Activated CD4-positive, alpha-beta T cell treated with anti-CD3 and anti-CD28 coated beads, Interleukin-2, amount 10 ng/mL, durations not matched to agents 24 days and 14 days (primary cell): ENCODE measurements at regions not wholly inside any gene's neighbourhood (a gene's known extent, or its start where the extent isn't known, plus 50 kb on each side); places are given as distances from the start of the nearest gene placed in this dataset.

Experiments
- DNase-seq: peaks from one replicate; pipeline ENCODE4 v3.0.0; 2022
- H3K27ac Mint-ChIP-seq: one replicate; pipeline ENCODE4 v1.8.0; 2022; ENCODE audit warnings: mild to moderate bottlenecking, mixed read lengths
- H3K27me3 Mint-ChIP-seq: one replicate; pipeline ENCODE4 v1.8.0; 2022; ENCODE audit warnings: mixed read lengths
- H3K36me3 Mint-ChIP-seq: one replicate; pipeline ENCODE4 v1.8.0; 2022; ENCODE audit warnings: low read depth, mild to moderate bottlenecking, mixed read lengths
- H3K4me1 Mint-ChIP-seq: one replicate; pipeline ENCODE4 v1.8.0; 2021; ENCODE audit warnings: mixed read lengths
- H3K4me3 Mint-ChIP-seq: one replicate; pipeline ENCODE4 v1.8.0; 2022; ENCODE audit warnings: mild to moderate bottlenecking, moderate library complexity, mixed read lengths
- H3K9me3 Mint-ChIP-seq: one replicate; pipeline ENCODE4 v1.8.0; 2021; ENCODE audit warnings: mixed read lengths
- intact Hi-C: fragments of 100-400 bp; cut with micrococcal nuclease; formaldehyde crosslinking; loops from one replicate; pipeline ENCODE4 v1.15.1; 2023

- Mint-ChIP-seq H3K27ac (no peak overlapping the region), H3K27me3 (no peaks in the 10 kb centered on the region), H3K9me3 (peaks cover 4% of the 10 kb centered on the region), H3K36me3 (no peaks in the 10 kb centered on the region), H3K4me3 (no peak overlapping the region), H3K4me1 (no peaks in the 10 kb centered on the region)
- intact Hi-C loops: no loop called here
- no peak for DNase-seq
Measured at GRCh38 chr9:78848061-78848460, 551.1 kb downstream of the PSAT1 start.

- no peak for DNase-seq
- no peaks in the 10 kb centered on the region for H3K4me1 Mint-ChIP-seq
- H3K27ac Mint-ChIP-seq: no peak overlapping the region
- no peak overlapping the region for H3K4me3 Mint-ChIP-seq
- H3K27me3 Mint-ChIP-seq: no peaks in the 10 kb centered on the region
- H3K9me3 Mint-ChIP-seq: no peaks in the 10 kb centered on the region
- intact Hi-C loops: no loop called here
- H3K36me3 Mint-ChIP-seq: no peaks in the 10 kb centered on the region
Measured at GRCh38 chr9:78856144-78856543, 559.2 kb downstream of the PSAT1 start.

GRCh38 chr9:78856781-78857180 is 559.9 kb downstream of the PSAT1 start:
- DNase-seq: no peak

GRCh38 chr9:78857373-78858225 is 560.7 kb downstream of the PSAT1 start:
- H3K27ac Mint-ChIP-seq: no peak overlapping the region
- H3K9me3 Mint-ChIP-seq: no peaks in the 10 kb centered on the region
- DNase-seq: no peak
- no peaks in the 10 kb centered on the region for H3K4me1 Mint-ChIP-seq
- H3K27me3 Mint-ChIP-seq: no peaks in the 10 kb centered on the region
- no peaks in the 10 kb centered on the region for H3K36me3 Mint-ChIP-seq
- intact Hi-C loops: no loop called here
- H3K4me3 Mint-ChIP-seq: no peak overlapping the region

More at GRCh38 chr9:78856781-78857180, 559.9 kb downstream of the PSAT1 start:
- H3K9me3 Mint-ChIP-seq: no peaks in the 10 kb centered on the region
- no peaks in the 10 kb centered on the region for H3K36me3 Mint-ChIP-seq
- no peaks in the 10 kb centered on the region for H3K27me3 Mint-ChIP-seq
- no peak overlapping the region for H3K4me3 Mint-ChIP-seq
- no peak overlapping the region for H3K27ac Mint-ChIP-seq
- intact Hi-C loops: no loop called here
- H3K4me1 Mint-ChIP-seq: no peaks in the 10 kb centered on the region

- no peaks in the 10 kb centered on the region for H3K36me3 Mint-ChIP-seq
- H3K4me1 Mint-ChIP-seq: no peaks in the 10 kb centered on the region
- no peak for DNase-seq
- no peak overlapping the region for H3K27ac Mint-ChIP-seq
- H3K27me3 Mint-ChIP-seq: no peaks in the 10 kb centered on the region
- intact Hi-C loops: no loop called here
- no peak overlapping the region for H3K4me3 Mint-ChIP-seq
- no peaks in the 10 kb centered on the region for H3K9me3 Mint-ChIP-seq
Measured at GRCh38 chr9:78858266-78858665, 561.3 kb downstream of the PSAT1 start.

GRCh38 chr9:78860801-78861475 is 564.0 kb downstream of the PSAT1 start:
- Mint-ChIP-seq H3K36me3 (no peaks in the 10 kb centered on the region), H3K9me3 (no peaks in the 10 kb centered on the region), H3K4me1 (no peaks in the 10 kb centered on the region), H3K27ac (no peak overlapping the region), H3K27me3 (no peaks in the 10 kb centered on the region), H3K4me3 (no peak overlapping the region)
- intact Hi-C loops: no loop called here
- no peak for DNase-seq

GRCh38 chr9:78863531-78863930 is 566.6 kb downstream of the PSAT1 start:
- no peak for DNase-seq
- Mint-ChIP-seq H3K36me3 (no peaks in the 10 kb centered on the region), H3K9me3 (no peaks in the 10 kb centered on the region), H3K27me3 (no peaks in the 10 kb centered on the region), H3K4me1 (no peaks in the 10 kb centered on the region), H3K4me3 (no peak overlapping the region), H3K27ac (no peak overlapping the region)
- intact Hi-C loops: no loop called here

GRCh38 chr9:78865737-78866136 is 568.8 kb downstream of the PSAT1 start:
- Mint-ChIP-seq H3K27ac (no peak overlapping the region), H3K27me3 (no peaks in the 10 kb centered on the region), H3K36me3 (no peaks in the 10 kb centered on the region), H3K9me3 (no peaks in the 10 kb centered on the region), H3K4me1 (no peaks in the 10 kb centered on the region), H3K4me3 (no peak overlapping the region)
- intact Hi-C loops: no loop called here
- DNase-seq: no peak

GRCh38 chr9:78866207-78867132 is 569.5 kb downstream of the PSAT1 start:
- no peak overlapping the region for H3K27ac Mint-ChIP-seq
- no peak overlapping the region for H3K4me3 Mint-ChIP-seq
- H3K36me3 Mint-ChIP-seq: no peaks in the 10 kb centered on the region
- H3K9me3 Mint-ChIP-seq: no peaks in the 10 kb centered on the region
- no peaks in the 10 kb centered on the region for H3K4me1 Mint-ChIP-seq
- intact Hi-C loops: no loop called here
- no peaks in the 10 kb centered on the region for H3K27me3 Mint-ChIP-seq
- DNase-seq: no peak

GRCh38 chr9:78871086-78871451 is 574.1 kb downstream of the PSAT1 start:
- no peak for DNase-seq
- no peaks in the 10 kb centered on the region for H3K27me3 Mint-ChIP-seq
- no peaks in the 10 kb centered on the region for H3K36me3 Mint-ChIP-seq
- H3K4me1 Mint-ChIP-seq: no peaks in the 10 kb centered on the region
- no peak overlapping the region for H3K27ac Mint-ChIP-seq
- intact Hi-C loops: no loop called here
- no peaks in the 10 kb centered on the region for H3K9me3 Mint-ChIP-seq
- H3K4me3 Mint-ChIP-seq: no peak overlapping the region

- Mint-ChIP-seq H3K9me3 (no peaks in the 10 kb centered on the region), H3K36me3 (no peaks in the 10 kb centered on the region), H3K4me3 (no peak overlapping the region), H3K27me3 (no peaks in the 10 kb centered on the region), H3K4me1 (no peaks in the 10 kb centered on the region), H3K27ac (no peak overlapping the region)
- DNase-seq: no peak
- intact Hi-C loops: no loop called here
Measured at GRCh38 chr9:78871452-78872331, 574.8 kb downstream of the PSAT1 start.

GRCh38 chr9:78874061-78874460 is 577.1 kb downstream of the PSAT1 start:
- no peaks in the 10 kb centered on the region for H3K9me3 Mint-ChIP-seq
- no peaks in the 10 kb centered on the region for H3K27me3 Mint-ChIP-seq
- DNase-seq: no peak
- no peak overlapping the region for H3K4me3 Mint-ChIP-seq
- H3K36me3 Mint-ChIP-seq: no peaks in the 10 kb centered on the region
- no peaks in the 10 kb centered on the region for H3K4me1 Mint-ChIP-seq
- intact Hi-C loops: no loop called here
- no peak overlapping the region for H3K27ac Mint-ChIP-seq
